SU-DHL-6 (cell line): ENCODE measurements at regions not wholly inside any gene's neighbourhood (a gene's known extent, or its start where the extent isn't known, plus 50 kb on each side); places are given as distances from the start of the nearest gene placed in this dataset.

Experiments
- H2AFZ ChIP-seq: fragments of 200-600 bp; sonication (generic); 2 replicates; pipeline ENCODE4 v1.6.1; 2014; ENCODE audit warnings: low read depth, mild to moderate bottlenecking, moderate library complexity, mixed read lengths, antibody characterized with exemption, low read length; ENCODE audit not compliant: severe bottlenecking
- H3F3A ChIP-seq: fragments of 200-600 bp; shearing (Covaris generic); 2 replicates; pipeline ENCODE4 v1.6.0; 2016; ENCODE audit warnings: antibody characterized with exemption, mild to moderate bottlenecking; ENCODE audit not compliant: insufficient read depth
- H3K27ac ChIP-seq: fragments of 200-600 bp; sonication (generic); 2 replicates; pipeline ENCODE4 v1.5.1; 2016; ENCODE audit warnings: low read depth, mild to moderate bottlenecking, low read length, moderate library complexity, mixed read lengths
- H3K27me3 ChIP-seq: fragments of 200-600 bp; sonication (generic), shearing (Covaris generic); 2 replicates; pipeline ENCODE4 v1.6.0; 2014; ENCODE audit warnings: mild to moderate bottlenecking, low read length
- H3K36me3 ChIP-seq: fragments of 200-600 bp; sonication (generic); 2 replicates; pipeline ENCODE4 v1.6.1; 2014; ENCODE audit warnings: mild to moderate bottlenecking, low read length, mixed read lengths
- H3K4me2 ChIP-seq: fragments of 300-600, 200-600 bp; shearing (Covaris generic), sonication (generic); 2 replicates; pipeline ENCODE4 v1.6.0; 2014; ENCODE audit warnings: low read length, low read depth, mild to moderate bottlenecking; ENCODE audit not compliant: poor library complexity, severe bottlenecking
- H3K4me3 ChIP-seq: fragments of 200-600 bp; sonication (generic); 2 replicates; pipeline ENCODE4 v1.5.1; 2014; ENCODE audit warnings: antibody characterized with exemption, low read length, mild to moderate bottlenecking, mixed read lengths; ENCODE audit not compliant: insufficient read depth, poor library complexity, severe bottlenecking
- H3K79me2 ChIP-seq: fragments of 200-600 bp; sonication (generic); 2 replicates; pipeline ENCODE4 v1.6.1; 2014; ENCODE audit warnings: mild to moderate bottlenecking, low read length, moderate library complexity; ENCODE audit not compliant: insufficient read depth
- H3K9ac ChIP-seq: fragments of 200-600 bp; sonication (generic); 2 replicates; pipeline ENCODE4 v1.7.0; 2014; ENCODE audit warnings: mild to moderate bottlenecking, low read length
- H3K9me2 ChIP-seq: fragments of 200-600 bp; sonication (generic); replicated peaks from 2 replicates; pipeline ENCODE4 v1.6.1; 2014; ENCODE audit warnings: low read length; ENCODE audit not compliant: insufficient read depth
- H3K9me3 ChIP-seq: fragments of 200-600 bp; sonication (generic); 2 replicates; pipeline ENCODE4 v1.6.1; 2014; ENCODE audit warnings: low read length, mixed read lengths; ENCODE audit not compliant: insufficient read depth
- H4K20me1 ChIP-seq: fragments of 200-600 bp; sonication (generic); 2 replicates; pipeline ENCODE4 v1.6.1; 2014; ENCODE audit warnings: low read depth, mild to moderate bottlenecking, antibody characterized with exemption, low read length, moderate library complexity, mixed read lengths
- EZH2phosphoT487 ChIP-seq: fragments of 200-600 bp; sonication (generic), shearing (Covaris generic); conservative IDR thresholded peaks from 2 replicates; pipeline ENCODE4 v1.6.1; 2018; ENCODE audit warnings: mild to moderate bottlenecking, antibody characterized with exemption, low read length, moderate library complexity, mixed read lengths
- TF ChIP-seq, protein P1 (sequence below): fragments of 200-600 bp; sonication (generic); IDR thresholded peaks from one replicate; pipeline ENCODE4 v1.5.1; 2017; ENCODE audit warnings: antibody characterized with exemption, mild to moderate bottlenecking, low read length, moderate library complexity; ENCODE audit not compliant: insufficient read depth, poor library complexity, severe bottlenecking

DNA sequence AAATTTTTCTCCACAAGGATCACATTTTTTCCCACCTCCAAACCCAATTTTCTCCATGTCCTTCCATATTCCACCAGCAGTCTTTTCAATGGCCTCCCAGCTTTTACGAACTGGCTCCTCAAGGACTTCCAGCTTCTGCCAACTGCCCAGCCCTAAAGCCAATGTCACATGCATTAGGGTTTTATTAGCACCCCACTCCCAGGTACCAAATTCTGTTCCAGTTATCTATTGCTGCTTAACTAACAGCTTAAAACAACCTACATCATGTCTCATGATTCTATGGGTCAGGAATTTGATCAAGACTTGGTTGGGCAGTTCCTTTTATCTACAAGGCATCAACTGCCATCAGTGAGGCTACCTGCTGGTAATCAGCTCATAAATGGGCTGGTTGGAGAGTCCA, 151.3 kb downstream of the SPTSSA start:
- H3K9me2 ChIP-seq = no peaks in the 10 kb centered on the region
- H3F3A ChIP-seq = no peaks in the 10 kb centered on the region
- TF ChIP-seq EZH2phosphoT487 = no peak
- TF ChIP-seq, protein P1, sequence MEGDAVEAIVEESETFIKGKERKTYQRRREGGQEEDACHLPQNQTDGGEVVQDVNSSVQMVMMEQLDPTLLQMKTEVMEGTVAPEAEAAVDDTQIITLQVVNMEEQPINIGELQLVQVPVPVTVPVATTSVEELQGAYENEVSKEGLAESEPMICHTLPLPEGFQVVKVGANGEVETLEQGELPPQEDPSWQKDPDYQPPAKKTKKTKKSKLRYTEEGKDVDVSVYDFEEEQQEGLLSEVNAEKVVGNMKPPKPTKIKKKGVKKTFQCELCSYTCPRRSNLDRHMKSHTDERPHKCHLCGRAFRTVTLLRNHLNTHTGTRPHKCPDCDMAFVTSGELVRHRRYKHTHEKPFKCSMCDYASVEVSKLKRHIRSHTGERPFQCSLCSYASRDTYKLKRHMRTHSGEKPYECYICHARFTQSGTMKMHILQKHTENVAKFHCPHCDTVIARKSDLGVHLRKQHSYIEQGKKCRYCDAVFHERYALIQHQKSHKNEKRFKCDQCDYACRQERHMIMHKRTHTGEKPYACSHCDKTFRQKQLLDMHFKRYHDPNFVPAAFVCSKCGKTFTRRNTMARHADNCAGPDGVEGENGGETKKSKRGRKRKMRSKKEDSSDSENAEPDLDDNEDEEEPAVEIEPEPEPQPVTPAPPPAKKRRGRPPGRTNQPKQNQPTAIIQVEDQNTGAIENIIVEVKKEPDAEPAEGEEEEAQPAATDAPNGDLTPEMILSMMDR = no peak
- no peaks in the 10 kb centered on the region for H4K20me1 ChIP-seq
- H3K27ac ChIP-seq = no peak overlapping the region
- no peak overlapping the region for H3K4me2 ChIP-seq
- H3K9me3 ChIP-seq = no peaks in the 10 kb centered on the region
- no peak overlapping the region for H3K9ac ChIP-seq
- H3K36me3 ChIP-seq = no peaks in the 10 kb centered on the region
- no peaks in the 10 kb centered on the region for H3K79me2 ChIP-seq
- no peak overlapping the region for H2AFZ ChIP-seq
- H3K27me3 ChIP-seq = no peaks in the 10 kb centered on the region
- no peak overlapping the region for H3K4me3 ChIP-seq

DNA sequence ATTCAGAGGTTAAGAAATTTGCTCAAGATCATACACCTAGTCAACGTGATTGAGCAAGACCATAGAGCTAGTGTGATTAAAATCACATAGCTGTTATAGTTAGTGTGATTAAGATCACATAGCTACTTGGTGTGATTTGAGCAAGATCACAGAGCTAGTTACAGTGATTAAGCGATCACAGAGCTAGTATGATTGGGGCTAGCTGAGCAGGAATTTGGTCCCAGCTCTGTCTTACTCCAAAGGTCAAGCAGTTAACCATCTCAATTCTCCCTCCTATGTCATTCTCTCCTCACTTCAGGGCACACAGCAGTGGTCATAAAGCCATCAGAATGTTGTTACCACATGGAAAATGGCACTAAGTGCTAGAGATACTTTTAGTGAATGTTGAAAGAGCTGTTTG, 158.2 kb downstream of the SPTSSA start:
- Histone ChIP-seq H2AFZ (no peak overlapping the region), H3K4me3 (no peak overlapping the region), H3F3A (no peaks in the 10 kb centered on the region), H3K9ac (no peak overlapping the region), H3K4me2 (no peak overlapping the region), H3K9me3 (no peaks in the 10 kb centered on the region), H3K27ac (no peak overlapping the region), H3K9me2 (no peaks in the 10 kb centered on the region), H3K79me2 (no peaks in the 10 kb centered on the region), H3K27me3 (no peaks in the 10 kb centered on the region), H4K20me1 (no peaks in the 10 kb centered on the region), H3K36me3 (no peaks in the 10 kb centered on the region)
- TF ChIP-seq, protein P1 = no peak
- no peak for TF ChIP-seq EZH2phosphoT487

DNA sequence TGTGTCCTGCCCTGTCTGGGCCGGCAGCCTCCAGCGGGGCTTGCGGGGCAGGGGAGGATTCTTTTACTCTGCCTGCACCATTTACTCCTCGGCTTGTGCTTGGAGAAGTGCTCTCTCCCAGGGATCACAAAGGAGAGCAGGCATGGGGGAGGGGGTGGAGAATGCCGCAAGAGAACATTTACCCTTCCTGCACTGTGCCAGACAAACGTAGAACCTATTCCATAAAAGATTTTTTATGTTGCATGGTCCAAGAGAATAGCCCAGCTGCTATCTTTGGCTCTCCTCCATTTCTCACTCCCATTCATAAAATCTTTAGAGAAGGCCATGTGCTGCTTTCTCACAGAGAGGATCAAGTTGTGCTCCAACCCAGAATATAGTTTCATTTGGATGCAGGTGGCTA, 159.4 kb downstream of the SPTSSA start:
- no peaks in the 10 kb centered on the region for H3K9me3 ChIP-seq
- H3K9ac ChIP-seq = no peak overlapping the region
- H2AFZ ChIP-seq = no peak overlapping the region
- no peaks in the 10 kb centered on the region for H3K79me2 ChIP-seq
- H3K4me3 ChIP-seq = no peak overlapping the region
- no peak overlapping the region for H3K27ac ChIP-seq
- no peaks in the 10 kb centered on the region for H3K36me3 ChIP-seq
- H3F3A ChIP-seq = no peaks in the 10 kb centered on the region
- H3K4me2 ChIP-seq = no peak overlapping the region
- TF ChIP-seq, protein P1 = no peak
- no peak for TF ChIP-seq EZH2phosphoT487
- H4K20me1 ChIP-seq = no peaks in the 10 kb centered on the region
- no peaks in the 10 kb centered on the region for H3K9me2 ChIP-seq
- H3K27me3 ChIP-seq = no peaks in the 10 kb centered on the region
